NCI-H526 (cell line): ENCODE measurements at regions not wholly inside any gene's neighbourhood (a gene's known extent, or its start where the extent isn't known, plus 50 kb on each side); places are given as distances from the start of the nearest gene placed in this dataset.
"Not testable (repeated sequence)": the region's sequence is repeated elsewhere in the genome, so short reads cannot be mapped to it uniquely, and the experiment has no call there.

Experiments
- DNase-seq, 2 experiments: peaks; one replicate each; lab custom pipeline; 2025; lab: John Stamatoyannopoulos, UW

DNA sequence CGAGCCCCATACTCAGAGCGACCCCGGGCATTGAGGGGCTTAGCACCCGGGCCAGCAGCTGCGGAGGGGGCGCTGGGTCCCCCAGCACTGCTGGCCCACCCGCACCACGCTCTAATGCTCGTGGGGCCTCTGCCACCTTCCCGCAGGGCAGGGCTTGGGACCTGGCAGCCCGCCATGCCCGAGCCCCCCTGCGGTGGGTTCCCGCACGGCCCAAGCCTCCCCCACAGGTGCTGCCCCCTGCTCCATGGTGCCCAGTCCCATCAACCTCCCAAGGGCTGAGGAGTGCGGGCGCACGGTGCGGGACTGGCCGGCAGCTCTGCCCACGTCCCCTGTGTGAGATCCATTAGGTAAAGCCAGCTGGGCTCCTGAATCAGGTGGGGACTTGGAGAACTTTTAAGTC is 429.2 kb upstream of the PCDH11Y start:
- not testable (repeated sequence) for DNase-seq

DNA sequence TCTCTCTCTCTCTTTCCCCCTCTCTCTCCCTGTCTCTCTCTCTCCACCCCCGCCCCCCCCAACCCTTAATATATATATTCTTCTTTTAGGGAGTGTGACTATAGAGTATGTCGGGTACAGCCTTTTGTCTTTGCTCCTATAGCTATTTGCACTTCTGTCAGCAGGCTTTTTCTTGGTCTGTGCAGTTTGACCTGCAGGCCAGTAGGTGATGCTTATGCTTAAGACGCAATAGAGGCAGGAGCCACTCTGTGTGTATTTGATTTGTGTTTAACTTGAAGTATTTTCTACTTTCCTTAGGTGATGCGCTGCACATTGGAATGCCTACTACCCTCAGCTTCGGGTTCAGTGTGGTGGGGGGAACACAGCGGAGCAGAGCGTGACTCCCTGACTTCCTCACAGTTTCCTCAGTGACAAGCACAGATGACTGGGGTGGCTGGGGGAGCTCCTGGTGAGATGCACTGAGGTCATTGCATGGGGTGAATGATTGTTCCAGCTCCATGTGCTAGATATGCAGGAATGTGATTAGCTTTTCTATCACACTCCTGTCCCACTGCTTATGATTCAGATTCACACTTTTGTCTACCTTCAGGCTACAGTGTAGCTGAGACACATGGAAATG is 407.1 kb upstream of the PCDH11Y start:
- DNase-seq: peak in 1 of 2 experiments; percentile 0

DNA sequence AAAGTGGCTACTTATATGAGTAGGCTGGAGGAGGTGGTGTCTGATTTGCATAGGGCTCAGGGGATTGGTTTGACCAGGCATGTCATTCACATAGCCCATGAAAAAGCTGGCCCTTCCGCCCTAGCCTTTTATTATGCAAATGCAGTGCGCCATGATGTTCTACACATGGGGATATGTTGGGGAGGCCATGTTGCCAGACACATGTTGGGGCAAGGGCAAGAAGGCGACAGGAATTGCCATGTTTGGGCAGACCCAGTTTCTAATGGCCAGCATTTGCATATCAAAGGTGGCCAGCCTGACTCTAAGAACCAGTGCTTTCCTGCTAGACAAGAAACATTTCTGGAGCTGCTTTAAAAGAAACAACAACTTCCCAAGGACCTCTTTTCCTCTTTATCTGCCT is 396.6 kb upstream of the PCDH11Y start:
- not testable (repeated sequence) for DNase-seq
